ENCODE measurements at regions not wholly inside any gene's neighbourhood (a gene's known extent, or its start where the extent isn't known, plus 50 kb on each side); places are given as distances from the start of the nearest gene placed in this dataset.

DNA sequence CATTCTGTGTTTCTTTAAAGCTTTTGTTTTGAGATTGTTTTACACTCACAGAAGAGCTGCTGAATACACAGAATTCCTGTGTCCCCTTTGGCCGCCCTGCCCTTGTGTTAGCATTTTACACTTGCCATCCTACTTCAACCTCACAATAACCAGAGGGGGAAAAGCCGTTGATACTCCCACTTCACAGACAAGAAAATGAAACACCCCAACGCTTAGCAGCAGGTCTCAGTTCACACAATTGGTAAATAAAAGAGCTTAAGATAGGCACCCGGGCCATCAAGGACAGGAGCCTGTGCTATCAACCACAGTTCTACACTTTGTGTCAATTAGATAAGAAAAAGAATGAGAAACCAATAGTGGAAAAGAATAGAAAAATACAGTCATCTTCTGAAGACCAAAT lies 178.0 kb downstream of the SYK start:
- in situ Hi-C loops (cut with HindIII; ENCODE audit: low pct_unique_long_range_greater_than_20kb, low sequenced_read_pairs), result no loop called here
- TF ChIP-seq TCF7L2 (IDR thresholded peaks at IDR 0.05; ENCODE audit: low read depth, low read length), result no peak
- TF ChIP-seq REST (IDR thresholded peaks at IDR 0.05; ENCODE audit: insufficient read depth in 1 of 2, low read depth in 2 of 2, low read length in 1 of 2), result no peak
- TF ChIP-seq POLR2AphosphoS5 (IDR thresholded peaks at IDR 0.05; ENCODE audit: low read depth, low read length), result no peak
- TF ChIP-seq SIN3A (IDR thresholded peaks at IDR 0.05; ENCODE audit: borderline replicate concordance, insufficient read depth, low read depth, low read length), result no peak
- TF ChIP-seq, protein P1, sequence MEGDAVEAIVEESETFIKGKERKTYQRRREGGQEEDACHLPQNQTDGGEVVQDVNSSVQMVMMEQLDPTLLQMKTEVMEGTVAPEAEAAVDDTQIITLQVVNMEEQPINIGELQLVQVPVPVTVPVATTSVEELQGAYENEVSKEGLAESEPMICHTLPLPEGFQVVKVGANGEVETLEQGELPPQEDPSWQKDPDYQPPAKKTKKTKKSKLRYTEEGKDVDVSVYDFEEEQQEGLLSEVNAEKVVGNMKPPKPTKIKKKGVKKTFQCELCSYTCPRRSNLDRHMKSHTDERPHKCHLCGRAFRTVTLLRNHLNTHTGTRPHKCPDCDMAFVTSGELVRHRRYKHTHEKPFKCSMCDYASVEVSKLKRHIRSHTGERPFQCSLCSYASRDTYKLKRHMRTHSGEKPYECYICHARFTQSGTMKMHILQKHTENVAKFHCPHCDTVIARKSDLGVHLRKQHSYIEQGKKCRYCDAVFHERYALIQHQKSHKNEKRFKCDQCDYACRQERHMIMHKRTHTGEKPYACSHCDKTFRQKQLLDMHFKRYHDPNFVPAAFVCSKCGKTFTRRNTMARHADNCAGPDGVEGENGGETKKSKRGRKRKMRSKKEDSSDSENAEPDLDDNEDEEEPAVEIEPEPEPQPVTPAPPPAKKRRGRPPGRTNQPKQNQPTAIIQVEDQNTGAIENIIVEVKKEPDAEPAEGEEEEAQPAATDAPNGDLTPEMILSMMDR (IDR thresholded peaks at IDR 0.05), result no peak

DNA sequence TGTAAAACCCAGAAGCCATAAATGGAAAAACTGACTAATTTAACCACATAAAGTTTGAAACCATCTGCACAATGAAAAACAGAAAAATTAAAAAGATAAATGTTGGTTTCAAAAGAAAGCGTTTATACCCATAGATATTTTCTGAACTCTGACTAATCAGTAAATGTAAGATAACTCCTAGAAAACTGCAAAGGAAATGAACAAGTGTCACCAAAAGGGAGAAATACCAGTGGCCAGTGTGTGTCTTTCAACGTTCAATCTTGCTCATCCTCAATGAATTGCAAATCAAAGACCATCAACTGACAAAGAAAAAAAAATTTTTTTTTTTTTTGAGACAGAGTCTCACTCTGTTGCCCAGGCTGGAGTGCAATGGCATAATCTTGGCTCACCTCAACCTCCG lies 180.1 kb downstream of the SYK start:
- in situ Hi-C loops (cut with HindIII; ENCODE audit: low pct_unique_long_range_greater_than_20kb, low sequenced_read_pairs) (no loop called here), intact Hi-C loops (cut with micrococcal nuclease; ENCODE audit: unreplicated experiment) (no loop called here)
- ChIA-PET CTCF (no interaction called here), POLR2A (no interaction called here)
- DNase-seq (ENCODE audit: low read depth, low spot score) (no peak), ATAC-seq (no peak)
- no peaks in the 10 kb centered on the region for H3K27me3 ChIP-seq (ENCODE audit: control insufficient read depth, insufficient read depth, low read length)
- no peak overlapping the region for H3K4me3 ChIP-seq (ENCODE audit: low read depth in 2 of 2, low read length in 2 of 2)
- no peaks in the 10 kb centered on the region for H3K36me3 ChIP-seq (ENCODE audit: control insufficient read depth, insufficient read depth, low read length)
- H3K9me3 ChIP-seq (ENCODE audit: control insufficient read depth, insufficient read depth, low read depth, low read length), result no peaks in the 10 kb centered on the region
- BruUV-seq (replicated peaks), result no TSS peak
- no peaks in the 10 kb centered on the region for H3K4me1 ChIP-seq (ENCODE audit: control insufficient read depth, insufficient read depth, low read length)
- no peak overlapping the region for H3K27ac ChIP-seq (ENCODE audit: low read length)
- TF ChIP-seq REST (IDR thresholded peaks at IDR 0.05; ENCODE audit: insufficient read depth in 1 of 2, low read depth in 2 of 2, low read length in 1 of 2), result no peak
- TF ChIP-seq TCF7L2 (IDR thresholded peaks at IDR 0.05; ENCODE audit: low read depth, low read length), result no peak
- TF ChIP-seq POLR2AphosphoS5 (IDR thresholded peaks at IDR 0.05; ENCODE audit: low read depth, low read length), result no peak
- TF ChIP-seq SIN3A (IDR thresholded peaks at IDR 0.05; ENCODE audit: borderline replicate concordance, insufficient read depth, low read depth, low read length), result no peak
- TF ChIP-seq, protein P1 (IDR thresholded peaks at IDR 0.05), result no peak

More for the DNA sequence above, 178.0 kb downstream of the SYK start:
- H3K27ac ChIP-seq (ENCODE audit: low read length), result no peak overlapping the region
- H3K4me1 ChIP-seq (ENCODE audit: control insufficient read depth, insufficient read depth, low read length), result no peaks in the 10 kb centered on the region
- H3K36me3 ChIP-seq (ENCODE audit: control insufficient read depth, insufficient read depth, low read length), result no peaks in the 10 kb centered on the region
- no peaks in the 10 kb centered on the region for H3K27me3 ChIP-seq (ENCODE audit: control insufficient read depth, insufficient read depth, low read length)
- ChIA-PET CTCF (no interaction called here), POLR2A (no interaction called here)
- no peaks in the 10 kb centered on the region for H3K9me3 ChIP-seq (ENCODE audit: control insufficient read depth, insufficient read depth, low read depth, low read length)
- intact Hi-C loops (cut with micrococcal nuclease; ENCODE audit: unreplicated experiment), result no loop called here
- BruUV-seq (replicated peaks), result no TSS peak
- DNase-seq (ENCODE audit: low read depth, low spot score) (no peak), ATAC-seq (no peak)
- H3K4me3 ChIP-seq (ENCODE audit: low read depth in 2 of 2, low read length in 2 of 2), result no peak overlapping the region
